Neural progenitor cell (in vitro differentiated cells): ENCODE measurements at regions not wholly inside any gene's neighbourhood (a gene's known extent, or its start where the extent isn't known, plus 50 kb on each side); places are given as distances from the start of the nearest gene placed in this dataset.

ENCODE experiments used
- DNase-seq: peaks from one replicate; pipeline ENCODE4 v3.0.0-alpha.2; 2016; ENCODE audit warnings: low spot score
- H2AFZ ChIP-seq: fragments of 200-600 bp; sonication (generic); replicated peaks from 2 replicates; pipeline ENCODE4 v1.6.1; 2016; ENCODE audit warnings: antibody characterized with exemption
- H3F3A ChIP-seq: fragments of 200-600 bp; sonication (generic); 2 replicates; pipeline ENCODE4 v1.6.1; 2016; ENCODE audit warnings: antibody characterized with exemption, low read depth
- H3K27ac ChIP-seq: fragments of 200-600 bp; sonication (generic); 2 replicates; pipeline ENCODE4 v1.5.1; 2016; ENCODE audit warnings: mild to moderate bottlenecking
- H3K27me3 ChIP-seq: fragments of 200-600 bp; sonication (generic); 2 replicates; pipeline ENCODE4 v1.6.1; 2016; ENCODE audit warnings: mild to moderate bottlenecking, moderate library complexity
- H3K36me3 ChIP-seq: fragments of 200-600 bp; sonication (generic); 2 replicates; pipeline ENCODE4 v1.5.1; 2016
- H3K4me1 ChIP-seq: fragments of 200-600 bp; sonication (generic); 2 replicates; pipeline ENCODE4 v1.6.1; 2016; ENCODE audit warnings: mixed run types
- H3K4me2 ChIP-seq: fragments of 200-600 bp; sonication (generic); 2 replicates; pipeline ENCODE4 v1.6.1; 2016
- H3K4me3 ChIP-seq: fragments of 200-600 bp; sonication (generic); 2 replicates; pipeline ENCODE4 v1.5.1; 2016
- H3K79me2 ChIP-seq: fragments of 200-600 bp; sonication (generic); 2 replicates; pipeline ENCODE4 v1.6.1; 2016; ENCODE audit warnings: low read depth
- H3K9ac ChIP-seq: fragments of 200-600 bp; sonication (generic); 2 replicates; pipeline ENCODE4 v1.6.1; 2016
- H3K9me3 ChIP-seq: fragments of 200-600 bp; sonication (generic); 2 replicates; pipeline ENCODE4 v1.5.1; 2016; ENCODE audit warnings: low read depth
- H4K20me1 ChIP-seq: fragments of 200-600 bp; sonication (generic); 2 replicates; pipeline ENCODE4 v1.6.1; 2016; ENCODE audit warnings: low read depth
- H3K27ac Mint-ChIP-seq: 3 replicates; pipeline ENCODE4 v1.8.0; 2021; ENCODE audit warnings: mixed read lengths
- H3K27me3 Mint-ChIP-seq: 2 replicates; pipeline ENCODE4 v1.8.0; 2022; ENCODE audit warnings: low read depth, mild to moderate bottlenecking, inconsistent platforms, moderate library complexity, mixed read lengths; ENCODE audit not compliant: insufficient read depth
- H3K36me3 Mint-ChIP-seq: 3 replicates; pipeline ENCODE4 v1.8.0; 2021; ENCODE audit warnings: mixed read lengths
- H3K4me1 Mint-ChIP-seq: 3 replicates; pipeline ENCODE4 v1.8.0; 2021; ENCODE audit warnings: mixed read lengths
- H3K4me3 Mint-ChIP-seq: 3 replicates; pipeline ENCODE4 v1.8.0; 2021; ENCODE audit warnings: mild to moderate bottlenecking, moderate library complexity, mixed read lengths
- H3K9me3 Mint-ChIP-seq: 3 replicates; pipeline ENCODE4 v1.8.0; 2020; ENCODE audit warnings: mixed read lengths
- CTCF ChIP-seq: fragments of 200-600 bp; sonication (generic); IDR thresholded peaks from 2 replicates; pipeline ENCODE4 v1.5.1; 2017; ENCODE audit warnings: antibody characterized with exemption, mild to moderate bottlenecking
- EZH2 ChIP-seq: fragments of 200-600 bp; sonication (generic); IDR thresholded peaks from 2 replicates; pipeline ENCODE4 v1.6.1; 2017; ENCODE audit warnings: antibody characterized with exemption, mild to moderate bottlenecking, moderate library complexity
- EZH2phosphoT487 ChIP-seq: fragments of 200-600 bp; sonication (generic); IDR thresholded peaks from 2 replicates; pipeline ENCODE4 v1.6.1; 2017; ENCODE audit warnings: antibody characterized with exemption

DNA sequence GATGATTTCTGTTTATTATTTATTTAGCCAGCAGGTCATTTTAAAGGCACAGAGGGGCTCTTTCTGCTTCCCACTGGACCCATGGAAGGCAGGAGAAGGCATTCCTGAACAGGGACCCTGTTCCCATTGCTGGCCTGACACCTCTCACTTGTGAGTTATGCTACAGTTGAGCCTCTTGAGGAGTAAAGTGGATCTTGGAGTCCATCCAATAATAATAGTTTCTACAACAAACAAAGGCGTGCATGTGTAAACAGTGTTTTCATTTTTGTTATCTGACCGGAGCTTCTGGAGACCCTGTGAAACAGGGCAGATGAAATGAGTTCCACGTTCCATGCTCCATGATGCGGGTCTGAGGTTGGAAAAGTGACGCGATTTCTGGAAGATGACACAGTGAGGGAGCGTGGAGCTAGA lies 127.3 kb upstream of the HABP2 start:
- no peak overlapping the region for H3K27ac Mint-ChIP-seq
- H3K9ac ChIP-seq, result no peak overlapping the region
- no peak for DNase-seq
- no peaks in the 10 kb centered on the region for H4K20me1 ChIP-seq
- no peaks in the 10 kb centered on the region for H3K36me3 Mint-ChIP-seq
- no peak overlapping the region for H3K4me2 ChIP-seq
- TF ChIP-seq CTCF (no peak), EZH2 (no peak), EZH2phosphoT487 (no peak)
- no peaks in the 10 kb centered on the region for H3K36me3 ChIP-seq
- no peaks in the 10 kb centered on the region for H3K9me3 ChIP-seq
- peaks cover 5% of the 10 kb centered on the region for H3K27me3 Mint-ChIP-seq
- H3K79me2 ChIP-seq, result no peaks in the 10 kb centered on the region
- no peak overlapping the region for H2AFZ ChIP-seq
- H3K4me1 ChIP-seq, result no peaks in the 10 kb centered on the region
- no peak overlapping the region for H3K27ac ChIP-seq
- H3F3A ChIP-seq, result no peaks in the 10 kb centered on the region
- H3K4me1 Mint-ChIP-seq, result no peaks in the 10 kb centered on the region
- H3K27me3 ChIP-seq, result peaks cover 7% of the 10 kb centered on the region
- no peak overlapping the region for H3K4me3 ChIP-seq
- peaks cover under 1% of the 10 kb centered on the region for H3K9me3 Mint-ChIP-seq
- H3K4me3 Mint-ChIP-seq, result no peak overlapping the region

GRCh38 chr10:113426181-113426877 lies 126.5 kb upstream of the HABP2 start:
- Mint-ChIP-seq H3K4me3 (no peak overlapping the region), H3K27ac (no peak overlapping the region), H3K27me3 (peaks cover 2% of the 10 kb centered on the region), H3K36me3 (no peaks in the 10 kb centered on the region), H3K4me1 (no peaks in the 10 kb centered on the region), H3K9me3 (no peaks in the 10 kb centered on the region)
- Histone ChIP-seq H3K9ac (no peak overlapping the region), H3K79me2 (no peaks in the 10 kb centered on the region), H3K9me3 (no peaks in the 10 kb centered on the region), H3K4me2 (no peak overlapping the region), H3K27ac (no peak overlapping the region), H4K20me1 (no peaks in the 10 kb centered on the region), H3K4me3 (no peak overlapping the region), H2AFZ (no peak overlapping the region), H3K4me1 (no peaks in the 10 kb centered on the region), H3F3A (no peaks in the 10 kb centered on the region), H3K36me3 (no peaks in the 10 kb centered on the region), H3K27me3 (peaks cover 7% of the 10 kb centered on the region)
- TF ChIP-seq CTCF (no peak), EZH2 (no peak), EZH2phosphoT487 (no peak)
- DNase-seq, result no peak

DNA sequence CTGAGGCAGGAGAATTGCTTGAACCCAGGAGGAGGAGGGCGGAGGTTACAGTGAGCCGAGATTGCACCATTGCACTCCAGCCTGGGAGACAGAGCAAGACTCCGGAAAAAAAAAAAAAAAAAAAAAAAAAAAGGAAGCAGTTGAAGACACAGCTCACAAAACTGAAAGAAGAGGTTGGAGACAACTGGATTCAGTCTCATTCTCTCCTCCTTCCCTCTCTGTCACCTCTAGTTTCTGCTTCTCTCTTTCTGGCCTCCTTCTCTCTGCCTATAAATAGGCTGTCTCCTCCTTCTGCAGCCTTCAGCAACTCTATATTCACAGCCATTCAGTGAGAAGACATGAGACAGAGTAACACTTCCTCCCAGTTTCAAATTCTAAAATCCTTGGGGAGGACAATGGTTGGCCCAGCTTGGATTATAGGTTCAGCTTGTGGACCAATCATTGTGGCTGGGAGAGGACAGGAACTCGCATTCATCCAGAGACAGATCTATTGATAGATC lies 125.6 kb upstream of the HABP2 start:
- DNase-seq, result no peak
- Histone ChIP-seq H3K27me3 (peaks cover 7% of the 10 kb centered on the region), H3K79me2 (no peaks in the 10 kb centered on the region), H3K4me1 (no peaks in the 10 kb centered on the region), H2AFZ (no peak overlapping the region), H3F3A (no peaks in the 10 kb centered on the region), H3K27ac (no peak overlapping the region), H3K4me3 (no peak overlapping the region), H4K20me1 (no peaks in the 10 kb centered on the region), H3K9me3 (no peaks in the 10 kb centered on the region), H3K9ac (no peak overlapping the region), H3K4me2 (no peak overlapping the region), H3K36me3 (no peaks in the 10 kb centered on the region)
- Mint-ChIP-seq H3K27me3 (no peaks in the 10 kb centered on the region), H3K27ac (no peak overlapping the region), H3K9me3 (no peaks in the 10 kb centered on the region), H3K36me3 (no peaks in the 10 kb centered on the region), H3K4me1 (no peaks in the 10 kb centered on the region), H3K4me3 (no peak overlapping the region)
- TF ChIP-seq CTCF (no peak), EZH2phosphoT487 (no peak), EZH2 (no peak)
